ENCODE measurements at regions not wholly inside any gene's neighbourhood (a gene's known extent, or its start where the extent isn't known, plus 50 kb on each side); places are given as distances from the start of the nearest gene placed in this dataset.

GRCh38 chr12:124098887-124099286 lies 125.9 kb downstream of the ZNF664 start:
- no peaks in the 10 kb centered on the region for H3K9me3 ChIP-seq
- WGBS (ENCODE audit: insufficient coverage, low coverage, low lambda C conversion rate, missing lambda C conversion rate) = 78% methylated on average over 5 of the region's 8 CpGs
- no peak overlapping the region for H3K4me3 ChIP-seq
- intact Hi-C loops (cut with DNase I) = no loop called here
- no peaks in the 10 kb centered on the region for H3K27me3 ChIP-seq
- no peaks in the 10 kb centered on the region for H3K4me1 ChIP-seq
- H3K27ac ChIP-seq = no peak overlapping the region
- TF ChIP-seq CTCF (IDR thresholded peaks at IDR 0.05) (no peak), POLR2A (IDR thresholded peaks at IDR 0.05) (no peak)
- DNase-seq (no peak), ATAC-seq (no peak)
- H3K36me3 ChIP-seq = no peaks in the 10 kb centered on the region

GRCh38 chr12:124099661-124100060 lies 126.6 kb downstream of the ZNF664 start:
- DNase-seq (no peak), ATAC-seq (no peak)
- TF ChIP-seq CTCF (IDR thresholded peaks at IDR 0.05) = no peak

GRCh38 chr12:124100572-124101178 lies 127.7 kb downstream of the ZNF664 start:
- H3K27me3 ChIP-seq = no peaks in the 10 kb centered on the region
- no peak overlapping the region for H3K27ac ChIP-seq
- H3K36me3 ChIP-seq = no peaks in the 10 kb centered on the region
- no peak for ATAC-seq
- no peaks in the 10 kb centered on the region for H3K4me1 ChIP-seq
- no peak for DNase-seq
- intact Hi-C loops (cut with DNase I) = no loop called here
- no peak for TF ChIP-seq CTCF (IDR thresholded peaks at IDR 0.05)
- no peak for TF ChIP-seq POLR2A (IDR thresholded peaks at IDR 0.05)
- WGBS (ENCODE audit: insufficient coverage, low coverage, low lambda C conversion rate, missing lambda C conversion rate) = 84% methylated on average over 21 of the region's 26 CpGs
- no peaks in the 10 kb centered on the region for H3K9me3 ChIP-seq
- no peak overlapping the region for H3K4me3 ChIP-seq

More at GRCh38 chr12:124099661-124100060, 126.6 kb downstream of the ZNF664 start:
- Histone ChIP-seq H3K27me3 (no peaks in the 10 kb centered on the region), H3K4me3 (no peak overlapping the region), H3K27ac (no peak overlapping the region), H3K36me3 (no peaks in the 10 kb centered on the region), H3K9me3 (no peaks in the 10 kb centered on the region), H3K4me1 (no peaks in the 10 kb centered on the region)
- intact Hi-C loops (cut with DNase I) = no loop called here
- WGBS (ENCODE audit: insufficient coverage, low coverage, low lambda C conversion rate, missing lambda C conversion rate) = 78% methylated on average over 5 of the region's 16 CpGs

- ATAC-seq = no peak
- TF ChIP-seq CTCF (IDR thresholded peaks at IDR 0.05) = no peak
- no peak for TF ChIP-seq POLR2A (IDR thresholded peaks at IDR 0.05)
- no peaks in the 10 kb centered on the region for H3K27me3 ChIP-seq
- no peaks in the 10 kb centered on the region for H3K9me3 ChIP-seq
- WGBS (ENCODE audit: insufficient coverage, low coverage, low lambda C conversion rate, missing lambda C conversion rate) = 78% methylated on average over 5 of the region's 14 CpGs
- intact Hi-C loops (cut with DNase I) = no loop called here
- H3K4me3 ChIP-seq = no peak overlapping the region
- H3K36me3 ChIP-seq = no peaks in the 10 kb centered on the region
- no peaks in the 10 kb centered on the region for H3K4me1 ChIP-seq
- H3K27ac ChIP-seq = no peak overlapping the region
- no peak for DNase-seq
Measured at GRCh38 chr12:124105546-124105945, 132.5 kb downstream of the ZNF664 start.

GRCh38 chr12:124107351-124107750 lies 134.3 kb downstream of the ZNF664 start:
- DNase-seq = no peak

More at GRCh38 chr12:124107351-124107750, 134.3 kb downstream of the ZNF664 start:
- Histone ChIP-seq H3K27ac (no peak overlapping the region), H3K36me3 (no peaks in the 10 kb centered on the region), H3K27me3 (no peaks in the 10 kb centered on the region), H3K4me3 (no peak overlapping the region), H3K9me3 (no peaks in the 10 kb centered on the region), H3K4me1 (no peaks in the 10 kb centered on the region)
- no peak for ATAC-seq
- TF ChIP-seq POLR2A (IDR thresholded peaks at IDR 0.05) (no peak), CTCF (IDR thresholded peaks at IDR 0.05) (no peak)
- no CpG with 5 or more reads among the region's 4 CpGs for WGBS (ENCODE audit: insufficient coverage, low coverage, low lambda C conversion rate, missing lambda C conversion rate)
- intact Hi-C loops (cut with DNase I) = no loop called here
